Stomach (tissue), 8 donors: ENCODE measurements at regions not wholly inside any gene's neighbourhood (a gene's known extent, or its start where the extent isn't known, plus 50 kb on each side); places are given as distances from the start of the nearest gene placed in this dataset.
"Not testable (repeated sequence)": the region's sequence is repeated elsewhere in the genome, so short reads cannot be mapped to it uniquely, and the experiment has no call there.

ENCODE experiments used
- DNase-seq, 2 donors: peaks; one replicate each; pipeline versions ENCODE4 v3.0.0 to v3.0.0-alpha.2; 2013 to 2019
- H3K27ac ChIP-seq, 5 donors: fragments of 200-600 bp in 4 of 5; sonication (generic) in 4 of 5; one replicate each; pipeline ENCODE4 v1.5.1; 2013 to 2019; ENCODE audit warnings: mild to moderate bottlenecking in 1 of 5, moderate library complexity in 1 of 5
- H3K27me3 ChIP-seq, 3 donors: fragments of 200-600 bp; sonication (generic); one replicate each; pipeline ENCODE4 v1.5.1; 2017 to 2019; ENCODE audit warnings: mixed run types in 1 of 3
- H3K36me3 ChIP-seq, 4 donors: fragments of 200-600 bp; sonication (generic); 1 replicate in 3 of 4; 2 replicates in 1 of 4; pipeline ENCODE4 v1.5.1; 2016 to 2019
- H3K4me1 ChIP-seq, 4 donors: fragments of 200-600 bp; sonication (generic); one replicate each; pipeline ENCODE4 v1.5.1; 2016 to 2019
- H3K4me3 ChIP-seq, 4 donors: fragments of 200-600 bp; sonication (generic) in 3 of 4; one replicate each; pipeline ENCODE4 v1.5.1; 2016 to 2019; ENCODE audit warnings: mild to moderate bottlenecking in 1 of 4
- H3K9me3 ChIP-seq, 4 donors: fragments of 200-600 bp; sonication (generic); one replicate each; pipeline ENCODE4 v1.5.1; 2016 to 2019
- EP300 ChIP-seq: sonication (generic); formaldehyde crosslinking; IDR thresholded peaks from one replicate; pipeline ENCODE4 v1.6.1; 2017; ENCODE audit warnings: antibody characterized with exemption
- POLR2A ChIP-seq, 4 donors: fragments of 450-650 bp; IDR thresholded peaks; one replicate each; pipeline ENCODE4 v1.6.1; 2016; ENCODE audit warnings: antibody characterized with exemption in 4 of 4, control low read depth in 2 of 4, mild to moderate bottlenecking in 1 of 4, moderate library complexity in 1 of 4
- POLR2AphosphoS5 ChIP-seq, 3 donors: sonication (generic); formaldehyde crosslinking; IDR thresholded peaks; one replicate each; pipeline ENCODE4 v1.6.1; 2016; ENCODE audit warnings: antibody characterized with exemption in 3 of 3
- WGBS, 5 donors: extraction: QIAGEN DNeasy Blood & Tissue Kit in 3 of 5; methylation state at CpG; one replicate each; pipeline versions ENCODE4 v1.1.5 to v1.1.7; 2013 to 2018; 5-methylcytosine and 5-hydroxymethylcytosine counted together
- intact Hi-C: fragments of 100-400 bp; cut with DNase I; formaldehyde crosslinking; loops from one replicate; pipeline ENCODE4 v1.15.1; 2023; ENCODE audit warnings: low total_unique reads
- TF ChIP-seq, protein P1 (sequence below), 7 experiments: fragments of 450-650 bp in 4 of 7; fragments of 200-600 bp in 3 of 7; sonication (generic) in 3 of 7; IDR thresholded peaks; one replicate each; pipeline ENCODE4 v1.5.1; 2016 to 2019; ENCODE audit warnings: antibody characterized with exemption in 7 of 7, control low read depth in 2 of 7, mild to moderate bottlenecking in 1 of 7
- donor health status: healthy with polysubstance abuse.
- donor health status: Bipolar disorder and iron deficiency.
- donor health status: healthy.

DNA sequence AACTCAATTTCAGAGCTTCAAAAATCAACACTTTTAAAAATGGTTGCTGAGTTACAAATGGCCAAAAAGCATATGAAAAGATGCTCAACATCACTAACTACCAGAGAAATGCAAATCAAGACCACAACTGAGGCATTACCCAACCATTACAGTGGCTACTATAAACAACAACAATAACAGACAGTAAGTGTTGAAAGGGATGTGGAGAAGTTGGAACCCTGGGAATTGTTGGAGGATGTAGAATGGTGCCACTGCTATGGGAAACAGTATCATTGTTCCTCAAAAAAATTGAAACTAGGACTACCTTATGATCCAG lies 173.3 kb upstream of the SPRED2 start:
- Histone ChIP-seq H3K36me3 (no peaks in the 10 kb centered on the region), H3K4me1 (peaks cover 0 to 6% (median 0%) of the 10 kb centered on the region in 4 donors), H3K27ac (no peak overlapping the region), H3K27me3 (peaks cover 0 to 26% (median 0%) of the 10 kb centered on the region in 3 donors), H3K9me3 (no peaks in the 10 kb centered on the region), H3K4me3 (no peak overlapping the region)
- no peak for DNase-seq
- TF ChIP-seq EP300 (no peak), POLR2A (IDR thresholded peaks at IDR 0.05) (no peak), POLR2AphosphoS5 (IDR thresholded peaks at IDR 0.05) (no peak)
- TF ChIP-seq, protein P1, sequence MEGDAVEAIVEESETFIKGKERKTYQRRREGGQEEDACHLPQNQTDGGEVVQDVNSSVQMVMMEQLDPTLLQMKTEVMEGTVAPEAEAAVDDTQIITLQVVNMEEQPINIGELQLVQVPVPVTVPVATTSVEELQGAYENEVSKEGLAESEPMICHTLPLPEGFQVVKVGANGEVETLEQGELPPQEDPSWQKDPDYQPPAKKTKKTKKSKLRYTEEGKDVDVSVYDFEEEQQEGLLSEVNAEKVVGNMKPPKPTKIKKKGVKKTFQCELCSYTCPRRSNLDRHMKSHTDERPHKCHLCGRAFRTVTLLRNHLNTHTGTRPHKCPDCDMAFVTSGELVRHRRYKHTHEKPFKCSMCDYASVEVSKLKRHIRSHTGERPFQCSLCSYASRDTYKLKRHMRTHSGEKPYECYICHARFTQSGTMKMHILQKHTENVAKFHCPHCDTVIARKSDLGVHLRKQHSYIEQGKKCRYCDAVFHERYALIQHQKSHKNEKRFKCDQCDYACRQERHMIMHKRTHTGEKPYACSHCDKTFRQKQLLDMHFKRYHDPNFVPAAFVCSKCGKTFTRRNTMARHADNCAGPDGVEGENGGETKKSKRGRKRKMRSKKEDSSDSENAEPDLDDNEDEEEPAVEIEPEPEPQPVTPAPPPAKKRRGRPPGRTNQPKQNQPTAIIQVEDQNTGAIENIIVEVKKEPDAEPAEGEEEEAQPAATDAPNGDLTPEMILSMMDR (IDR thresholded peaks at IDR 0.05) = no peak
- intact Hi-C loops = no loop called here

DNA sequence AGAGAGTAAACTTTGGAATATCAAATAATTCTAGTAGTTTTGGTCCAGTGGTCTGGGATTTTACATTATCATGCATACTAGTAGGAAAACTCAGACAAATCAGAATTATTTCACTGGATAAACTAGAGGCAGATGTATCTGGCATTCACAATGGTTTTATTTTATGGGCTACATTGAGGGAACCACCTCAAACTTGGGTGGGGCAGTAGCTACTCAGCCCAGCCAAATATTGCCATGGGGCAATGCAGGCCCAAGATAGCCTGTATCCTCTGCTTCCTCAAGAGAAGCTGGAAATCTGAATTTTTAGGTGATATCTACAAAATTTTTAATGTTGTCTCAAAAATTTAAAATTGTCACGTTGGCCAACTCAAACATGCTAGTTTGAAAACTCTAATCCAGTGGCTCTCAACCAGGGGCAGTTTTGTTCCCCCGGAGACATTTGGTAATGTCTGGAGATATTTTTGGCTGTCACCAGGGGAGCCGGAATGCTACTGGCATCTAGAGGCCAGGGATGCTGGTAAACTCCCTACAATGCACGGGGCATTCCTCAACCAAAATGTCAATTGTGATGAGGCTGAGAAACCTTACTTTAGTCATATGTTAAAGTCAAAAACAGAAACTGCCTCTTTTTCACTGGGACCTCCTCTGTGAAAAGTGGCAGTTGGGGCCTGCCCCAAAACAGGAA lies 172.8 kb upstream of the SPRED2 start:
- Histone ChIP-seq H3K27me3 (peaks cover 0 to 26% (median 0%) of the 10 kb centered on the region in 3 donors), H3K36me3 (no peaks in the 10 kb centered on the region), H3K9me3 (no peaks in the 10 kb centered on the region), H3K4me3 (no peak overlapping the region), H3K27ac (no peak overlapping the region), H3K4me1 (peaks cover 0 to 6% (median 0%) of the 10 kb centered on the region in 4 donors)
- intact Hi-C loops = no loop called here
- no peak for DNase-seq
- 83 to 89% (median 87%) methylated on average over 4 of the region's 4 CpGs for WGBS, 5 donors
- no peak for TF ChIP-seq POLR2AphosphoS5 (IDR thresholded peaks at IDR 0.05)
- TF ChIP-seq, protein P1 (IDR thresholded peaks at IDR 0.05) = no peak

DNA sequence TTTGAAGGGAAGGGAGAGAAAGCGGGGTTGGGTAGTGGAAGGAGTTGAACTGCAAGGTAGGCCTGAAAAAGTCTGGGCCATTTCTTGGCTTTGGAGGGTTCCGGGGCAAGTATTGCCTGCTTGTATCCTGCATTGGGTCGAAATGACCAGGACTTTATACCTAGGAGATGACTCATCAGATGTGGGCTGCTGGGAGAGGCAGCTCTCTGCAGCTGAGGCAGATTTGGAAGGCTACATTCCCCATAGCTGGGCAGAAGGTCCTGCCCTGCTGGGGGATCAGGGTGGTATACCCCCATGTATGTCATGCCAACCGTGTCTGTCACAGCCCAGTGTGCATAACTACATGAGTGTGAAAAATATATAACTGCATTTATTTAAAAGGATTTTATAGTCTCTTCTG lies 171.8 kb upstream of the SPRED2 start:
- WGBS, 5 donors = 75 to 89% (median 80%) methylated on average over 4 of the region's 4 CpGs
- intact Hi-C loops = no loop called here
- Histone ChIP-seq H3K4me1 (peaks cover 0 to 6% (median 0%) of the 10 kb centered on the region in 4 donors), H3K36me3 (no peaks in the 10 kb centered on the region), H3K27me3 (peaks cover 0 to 26% (median 0%) of the 10 kb centered on the region in 3 donors), H3K9me3 (no peaks in the 10 kb centered on the region), H3K27ac (no peak overlapping the region), H3K4me3 (no peak overlapping the region)
- DNase-seq = no peak
- TF ChIP-seq, protein P1 (IDR thresholded peaks at IDR 0.05) = no peak
- TF ChIP-seq POLR2AphosphoS5 (IDR thresholded peaks at IDR 0.05) = no peak
- no peak for TF ChIP-seq EP300
- TF ChIP-seq POLR2A (IDR thresholded peaks at IDR 0.05) = no peak

DNA sequence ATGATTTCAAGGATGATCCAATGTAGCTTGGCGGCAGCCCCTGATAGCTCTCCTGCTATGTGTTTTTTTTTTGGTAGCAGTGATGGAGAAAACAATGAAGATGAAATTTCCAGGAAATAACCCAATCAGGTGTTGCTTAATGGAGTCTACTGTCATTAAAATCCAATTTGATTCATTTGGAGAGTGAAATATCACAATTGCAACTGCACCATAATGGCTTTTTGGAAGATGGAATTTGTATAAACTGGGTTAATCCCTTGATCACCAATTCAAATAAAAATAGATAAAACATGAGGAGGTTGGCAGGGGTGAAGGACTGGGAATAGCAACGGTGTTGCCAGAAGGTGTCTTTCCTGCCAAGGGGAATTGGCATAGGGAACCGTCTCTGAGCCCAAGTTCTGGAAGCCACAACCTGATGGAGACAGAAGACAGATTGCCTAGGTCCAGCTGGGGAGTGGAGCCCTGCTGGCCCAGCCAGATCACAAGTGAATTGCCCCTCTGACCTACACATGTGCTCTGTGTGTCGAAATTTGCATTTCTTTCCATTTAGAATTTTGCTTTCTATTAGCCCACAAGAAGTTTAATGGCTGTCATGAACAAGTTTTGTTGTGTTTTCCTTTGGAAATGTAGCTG lies 170.3 kb upstream of the SPRED2 start:
- H3K9me3 ChIP-seq = no peaks in the 10 kb centered on the region
- 66 to 81% (median 68%) methylated on average over 4 of the region's 4 CpGs for WGBS, 5 donors
- H3K27ac ChIP-seq = no peak overlapping the region
- no peaks in the 10 kb centered on the region for H3K36me3 ChIP-seq
- H3K4me3 ChIP-seq = no peak overlapping the region
- TF ChIP-seq POLR2AphosphoS5 (IDR thresholded peaks at IDR 0.05) = no peak
- intact Hi-C loops = no loop called here
- no peak for DNase-seq
- H3K27me3 ChIP-seq = peaks cover 0 to 12% (median 0%) of the 10 kb centered on the region in 3 donors
- peaks cover 0 to 6% (median 0%) of the 10 kb centered on the region in 4 donors for H3K4me1 ChIP-seq

DNA sequence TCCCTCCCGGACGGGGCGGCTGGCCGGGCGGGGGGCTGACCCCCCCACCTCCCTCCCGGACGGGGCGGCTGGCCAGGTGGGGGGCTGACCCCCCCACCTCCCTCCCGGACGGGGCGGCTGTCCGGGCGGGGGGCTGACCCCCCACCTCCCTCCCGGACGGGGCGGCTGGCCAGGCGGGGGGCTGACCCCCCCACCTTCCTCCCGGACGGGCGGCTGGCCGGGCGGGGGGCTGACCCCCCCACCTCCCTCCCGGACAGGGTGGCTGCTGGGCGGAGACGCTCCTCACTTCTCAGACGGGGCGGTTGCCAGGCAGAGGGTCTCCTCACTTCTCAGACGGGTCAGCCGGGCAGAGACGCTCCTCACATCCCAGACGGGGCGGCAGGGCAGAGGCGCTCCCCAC lies 168.5 kb upstream of the SPRED2 start:
- H3K4me3 ChIP-seq, H3K27ac ChIP-seq, DNase-seq, intact Hi-C loops, H3K4me1 ChIP-seq, H3K36me3 ChIP-seq, H3K9me3 ChIP-seq, H3K27me3 ChIP-seq: not testable (repeated sequence)
- 87 to 96% (median 95%) methylated on average over 3 to 25 of the region's 33 CpGs for WGBS, 5 donors

DNA sequence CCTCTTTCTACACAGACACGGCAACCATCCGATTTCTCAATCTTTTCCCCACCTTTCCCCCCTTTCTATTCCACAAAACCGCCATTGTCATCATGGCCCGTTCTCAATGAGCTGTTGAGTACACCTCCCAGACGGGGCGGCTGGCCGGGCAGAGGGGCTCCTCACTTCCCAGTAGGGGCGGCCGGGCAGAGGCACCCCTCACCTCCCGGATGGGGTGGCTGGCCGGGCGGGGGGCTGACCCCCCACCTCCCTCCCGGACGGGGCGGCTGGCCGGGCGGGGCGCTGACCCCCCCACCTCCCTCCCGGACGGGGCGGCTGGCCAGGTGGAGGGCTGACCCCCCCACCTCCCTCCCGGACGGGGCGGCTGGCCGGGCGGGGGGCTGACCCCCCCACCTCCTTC lies 168.0 kb upstream of the SPRED2 start:
- H3K4me3 ChIP-seq, H3K27me3 ChIP-seq, H3K4me1 ChIP-seq, H3K27ac ChIP-seq, H3K9me3 ChIP-seq, H3K36me3 ChIP-seq, intact Hi-C loops, DNase-seq: not testable (repeated sequence)
- WGBS, 5 donors = 80 to 100% (median 95%) methylated on average over 1 to 14 of the region's 26 CpGs; no CpG with 5 or more reads in 2 of the 5 donors
